Activated CD4-positive, CD25-positive, alpha-beta regulatory T cell treated with anti-CD3 and anti-CD28 coated beads, Interleukin-2, amount 50 U/mL, for 72 hours (primary cell): ENCODE measurements at regions not wholly inside any gene's neighbourhood (a gene's known extent, or its start where the extent isn't known, plus 50 kb on each side); places are given as distances from the start of the nearest gene placed in this dataset.
"Not testable (repeated sequence)": the region's sequence is repeated elsewhere in the genome, so short reads cannot be mapped to it uniquely, and the experiment has no call there.

Experiments
- DNase-seq: peaks from one replicate; pipeline ENCODE4 v3.0.0; 2021

GRCh38 chr5:118462276-118462675 is 526.1 kb downstream of the DTWD2 start:
- not testable (repeated sequence) for DNase-seq

GRCh38 chr5:118461436-118461835 is 526.9 kb downstream of the DTWD2 start:
- no peak for DNase-seq

GRCh38 chr5:118459490-118459889 is 528.9 kb downstream of the DTWD2 start:
- no peak for DNase-seq

GRCh38 chr5:118456085-118456484 is 532.3 kb downstream of the DTWD2 start:
- no peak for DNase-seq

GRCh38 chr5:118451697-118452247 is 536.6 kb downstream of the DTWD2 start:
- no peak for DNase-seq

- no peak for DNase-seq
Observed at GRCh38 chr5:118450554-118451332, 537.6 kb downstream of the DTWD2 start.

GRCh38 chr5:118447350-118447749 is 541.0 kb downstream of the DTWD2 start:
- no peak for DNase-seq

- no peak for DNase-seq
Observed at GRCh38 chr5:118441956-118442355, 546.4 kb downstream of the DTWD2 start.

- DNase-seq: no peak
Observed at GRCh38 chr5:118441034-118441433, 547.3 kb downstream of the DTWD2 start.

GRCh38 chr5:118440496-118440895 is 547.9 kb downstream of the DTWD2 start:
- no peak for DNase-seq

- no peak for DNase-seq
Observed at GRCh38 chr5:118439831-118440230, 548.5 kb downstream of the DTWD2 start.

- no peak for DNase-seq
Observed at GRCh38 chr5:118435131-118435530, 553.2 kb downstream of the DTWD2 start.

GRCh38 chr5:118434522-118434921 is 553.8 kb downstream of the DTWD2 start:
- DNase-seq: no peak

- no peak for DNase-seq
Observed at GRCh38 chr5:118430076-118430475, 558.3 kb downstream of the DTWD2 start.

GRCh38 chr5:118407958-118408357 is 580.4 kb downstream of the DTWD2 start:
- DNase-seq: no peak

GRCh38 chr5:118405650-118406061 is 582.7 kb downstream of the DTWD2 start:
- DNase-seq: no peak

- DNase-seq: no peak
Observed at GRCh38 chr5:118397236-118397635, 591.1 kb downstream of the DTWD2 start.

GRCh38 chr5:118392491-118392890 is 595.9 kb downstream of the DTWD2 start:
- no peak for DNase-seq

- not testable (repeated sequence) for DNase-seq
Observed at GRCh38 chr5:118382931-118383330, 605.4 kb downstream of the DTWD2 start.

GRCh38 chr5:118379470-118379869 is 608.9 kb downstream of the DTWD2 start:
- DNase-seq: no peak

GRCh38 chr5:118378959-118379358 is 609.4 kb downstream of the DTWD2 start:
- no peak for DNase-seq

- no peak for DNase-seq
Observed at GRCh38 chr5:118377420-118377819, 610.9 kb downstream of the DTWD2 start.

- no peak for DNase-seq
Observed at GRCh38 chr5:118371973-118372831, 616.1 kb downstream of the DTWD2 start.

- no peak for DNase-seq
Observed at GRCh38 chr5:118366429-118366828, 621.9 kb downstream of the DTWD2 start.
